Natural killer cell (primary cell): ENCODE measurements at regions not wholly inside any gene's neighbourhood (a gene's known extent, or its start where the extent isn't known, plus 50 kb on each side); places are given as distances from the start of the nearest gene placed in this dataset.
"Not testable (repeated sequence)": the region's sequence is repeated elsewhere in the genome, so short reads cannot be mapped to it uniquely, and the experiment has no call there.

Experiments
- ATAC-seq, 3 donors: fragments of 150-1000 bp in 2 of 3; fragments of 200-7000 bp in 1 of 3; cut with Tn5 transposase; 1 replicate in 1 of 3; 2 replicates in 2 of 3; pipeline ENCODE4 v1.10.0; 2021; ENCODE audit warnings: mild to moderate bottlenecking in 2 of 3, moderate library complexity in 2 of 3
- DNase-seq, 2 donors: peaks; one replicate each; pipeline versions ENCODE4 v3.0.0 to v3.0.0-alpha.2; 2013 to 2021; ENCODE audit warnings: mixed read lengths in 1 of 2
- H3K27ac ChIP-seq: one replicate; pipeline ENCODE4 v1.5.1; 2013; ENCODE audit warnings: mild to moderate bottlenecking, low read length
- H3K27me3 ChIP-seq: one replicate; pipeline ENCODE4 v1.6.1; 2013; ENCODE audit warnings: low read length; ENCODE audit not compliant: control insufficient read depth, insufficient read depth
- H3K36me3 ChIP-seq: one replicate; pipeline ENCODE4 v1.6.1; 2013; ENCODE audit warnings: low read length; ENCODE audit not compliant: control insufficient read depth, insufficient read depth
- H3K4me1 ChIP-seq: one replicate; pipeline ENCODE4 v1.6.1; 2013; ENCODE audit warnings: low read length; ENCODE audit not compliant: control insufficient read depth, insufficient read depth
- H3K4me3 ChIP-seq: one replicate; pipeline ENCODE4 v1.5.1; 2013; ENCODE audit warnings: low read length
- H3K9me3 ChIP-seq: one replicate; pipeline ENCODE4 v1.6.1; 2013; ENCODE audit warnings: low read length; ENCODE audit not compliant: control insufficient read depth, insufficient read depth
- H3K27ac Mint-ChIP-seq, 2 donors: one replicate each; pipeline ENCODE4 v1.8.0; 2022; ENCODE audit warnings: mild to moderate bottlenecking in 2 of 2, mixed read lengths in 2 of 2, moderate library complexity in 1 of 2
- H3K27me3 Mint-ChIP-seq, 2 donors: one replicate each; pipeline ENCODE4 v1.8.0; 2022; ENCODE audit warnings: low read depth in 2 of 2, mixed read lengths in 2 of 2
- H3K36me3 Mint-ChIP-seq: one replicate; pipeline ENCODE4 v1.8.0; 2022; ENCODE audit warnings: mixed read lengths
- H3K4me1 Mint-ChIP-seq, 2 donors: one replicate each; pipeline ENCODE4 v1.8.0; 2022; ENCODE audit warnings: mixed read lengths in 2 of 2
- H3K4me3 Mint-ChIP-seq: one replicate; pipeline ENCODE4 v1.8.0; 2022; ENCODE audit warnings: mild to moderate bottlenecking, moderate library complexity, mixed read lengths
- H3K9me3 Mint-ChIP-seq, 2 donors: one replicate each; pipeline ENCODE4 v1.8.0; 2022; ENCODE audit warnings: mixed read lengths in 2 of 2
- WGBS: methylation state at CpG from one replicate; pipeline ENCODE4 v1.1.7; 2013; ENCODE audit warnings: missing lambda C conversion rate; ENCODE audit not compliant: insufficient coverage; 5-methylcytosine and 5-hydroxymethylcytosine counted together
- intact Hi-C: fragments of 100-400 bp; cut with micrococcal nuclease; formaldehyde crosslinking; loops from one replicate; pipeline ENCODE4 v1.14.2; 2022
- TF ChIP-seq, protein P1 (sequence below): fragments of 200-600 bp; IDR thresholded peaks from one replicate; pipeline ENCODE4 v1.8.0; 2022; ENCODE audit warnings: antibody characterized with exemption

DNA sequence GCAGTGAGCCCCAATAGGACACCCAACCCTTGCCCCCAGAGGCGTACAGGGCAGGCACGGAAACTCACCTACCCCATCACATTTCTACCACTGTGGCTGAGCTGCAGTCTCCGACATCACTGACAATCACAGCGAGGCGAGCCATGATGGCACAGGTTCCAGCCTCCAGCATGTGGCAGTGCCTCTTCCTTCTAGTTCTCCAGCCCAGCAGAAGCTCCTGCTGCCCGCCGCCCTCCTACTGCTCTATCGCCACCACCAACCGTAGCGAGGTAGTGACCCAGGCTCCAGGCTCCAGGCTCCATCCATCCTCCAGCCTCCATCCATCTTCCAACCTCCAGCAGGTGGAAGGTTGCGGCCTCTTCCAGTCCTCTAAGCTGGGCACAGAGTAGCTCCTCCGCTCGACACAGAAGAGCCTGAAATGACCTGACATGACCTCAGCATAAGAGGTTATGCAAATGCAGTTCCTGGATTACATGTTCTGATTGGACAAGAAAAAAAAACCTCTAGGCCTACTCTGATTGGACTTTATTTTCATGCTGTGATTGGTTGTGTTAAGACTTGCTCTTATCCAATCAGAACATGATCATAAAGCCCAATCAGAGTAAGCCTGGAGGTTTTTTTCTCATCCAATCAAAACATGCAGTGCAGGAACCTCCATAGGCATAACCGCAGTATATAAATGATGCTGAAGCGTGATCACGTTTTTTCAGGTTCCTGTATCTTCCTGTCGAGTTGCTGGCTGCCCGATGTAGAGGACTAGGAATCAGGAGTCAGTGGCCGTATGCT lies 438.9 kb upstream of the ZNF337 start:
- no peak overlapping the region for H3K27ac ChIP-seq
- H3K36me3 Mint-ChIP-seq = no peaks in the 10 kb centered on the region
- H3K4me1 ChIP-seq = no peaks in the 10 kb centered on the region
- no peaks in the 10 kb centered on the region for H3K9me3 Mint-ChIP-seq
- intact Hi-C loops = no loop called here
- TF ChIP-seq, protein P1, sequence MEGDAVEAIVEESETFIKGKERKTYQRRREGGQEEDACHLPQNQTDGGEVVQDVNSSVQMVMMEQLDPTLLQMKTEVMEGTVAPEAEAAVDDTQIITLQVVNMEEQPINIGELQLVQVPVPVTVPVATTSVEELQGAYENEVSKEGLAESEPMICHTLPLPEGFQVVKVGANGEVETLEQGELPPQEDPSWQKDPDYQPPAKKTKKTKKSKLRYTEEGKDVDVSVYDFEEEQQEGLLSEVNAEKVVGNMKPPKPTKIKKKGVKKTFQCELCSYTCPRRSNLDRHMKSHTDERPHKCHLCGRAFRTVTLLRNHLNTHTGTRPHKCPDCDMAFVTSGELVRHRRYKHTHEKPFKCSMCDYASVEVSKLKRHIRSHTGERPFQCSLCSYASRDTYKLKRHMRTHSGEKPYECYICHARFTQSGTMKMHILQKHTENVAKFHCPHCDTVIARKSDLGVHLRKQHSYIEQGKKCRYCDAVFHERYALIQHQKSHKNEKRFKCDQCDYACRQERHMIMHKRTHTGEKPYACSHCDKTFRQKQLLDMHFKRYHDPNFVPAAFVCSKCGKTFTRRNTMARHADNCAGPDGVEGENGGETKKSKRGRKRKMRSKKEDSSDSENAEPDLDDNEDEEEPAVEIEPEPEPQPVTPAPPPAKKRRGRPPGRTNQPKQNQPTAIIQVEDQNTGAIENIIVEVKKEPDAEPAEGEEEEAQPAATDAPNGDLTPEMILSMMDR = no peak
- DNase-seq (no peak), ATAC-seq (no peak)
- no peak overlapping the region for H3K27ac Mint-ChIP-seq
- H3K4me1 Mint-ChIP-seq = no peaks in the 10 kb centered on the region
- 92% methylated on average over 19 of the region's 19 CpGs for WGBS
- peaks cover 0 to 6% of the 10 kb centered on the region in 2 donors for H3K27me3 Mint-ChIP-seq
- no peaks in the 10 kb centered on the region for H3K36me3 ChIP-seq
- no peaks in the 10 kb centered on the region for H3K9me3 ChIP-seq
- no peak overlapping the region for H3K4me3 Mint-ChIP-seq
- H3K4me3 ChIP-seq = no peak overlapping the region
- H3K27me3 ChIP-seq = no peaks in the 10 kb centered on the region

DNA sequence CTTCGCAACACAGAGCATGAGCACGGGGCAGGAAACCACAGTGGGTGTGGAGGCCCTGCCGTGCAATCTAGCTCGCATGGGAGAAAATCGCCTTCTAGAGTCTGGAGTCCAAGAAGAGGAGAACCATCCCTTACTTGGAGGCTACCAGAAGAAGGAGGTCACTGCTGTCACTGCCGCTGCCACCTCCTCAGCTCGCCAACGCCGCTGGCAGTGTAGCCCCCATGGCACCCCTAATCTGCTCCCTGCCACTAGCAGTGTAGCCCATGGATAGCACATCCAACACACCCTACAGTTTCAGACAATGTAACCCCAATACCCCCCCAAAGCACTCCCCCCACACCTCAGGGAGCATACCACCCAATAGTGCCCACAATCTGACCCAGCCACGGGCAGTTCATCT lies 438.0 kb upstream of the ZNF337 start:
- H3K4me3 Mint-ChIP-seq = no peak overlapping the region
- intact Hi-C loops = no loop called here
- H3K27me3 ChIP-seq = no peaks in the 10 kb centered on the region
- no peak overlapping the region for H3K27ac Mint-ChIP-seq
- no peaks in the 10 kb centered on the region for H3K36me3 Mint-ChIP-seq
- H3K4me3 ChIP-seq = no peak overlapping the region
- no peaks in the 10 kb centered on the region for H3K9me3 Mint-ChIP-seq
- H3K27me3 Mint-ChIP-seq = peaks cover under 1 to 3% of the 10 kb centered on the region in 2 donors
- no peaks in the 10 kb centered on the region for H3K4me1 Mint-ChIP-seq
- TF ChIP-seq, protein P1 = no peak
- ATAC-seq (no peak), DNase-seq (no peak)
- H3K36me3 ChIP-seq = no peaks in the 10 kb centered on the region
- H3K27ac ChIP-seq = no peak overlapping the region
- no peaks in the 10 kb centered on the region for H3K4me1 ChIP-seq
- no peaks in the 10 kb centered on the region for H3K9me3 ChIP-seq
- 92% methylated on average over 10 of the region's 10 CpGs for WGBS

DNA sequence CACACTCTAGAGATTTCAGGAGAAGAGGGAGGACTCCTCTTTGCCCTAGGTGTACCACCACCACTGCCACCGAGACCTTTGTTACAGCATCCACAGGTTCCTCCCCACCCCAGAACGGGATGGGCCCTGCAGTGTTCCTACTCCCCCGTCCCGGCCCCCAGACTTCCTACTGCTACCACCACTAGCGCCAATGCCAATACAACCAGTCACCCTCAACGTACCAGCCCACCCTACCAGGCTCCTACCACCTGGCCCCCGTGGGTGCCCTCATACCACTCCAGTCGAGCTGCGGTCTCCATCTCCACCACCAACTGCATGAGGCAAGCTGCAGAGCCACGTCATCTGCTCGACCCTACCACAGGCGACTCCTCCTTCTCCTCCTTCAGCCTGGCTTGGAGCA lies 437.1 kb upstream of the ZNF337 start:
- H3K9me3 ChIP-seq, H3K27ac Mint-ChIP-seq, H3K27me3 Mint-ChIP-seq, H3K27me3 ChIP-seq, H3K36me3 ChIP-seq, H3K9me3 Mint-ChIP-seq, H3K4me1 ChIP-seq, H3K4me3 Mint-ChIP-seq, intact Hi-C loops, DNase-seq, ATAC-seq, H3K4me1 Mint-ChIP-seq, H3K36me3 Mint-ChIP-seq, H3K4me3 ChIP-seq, H3K27ac ChIP-seq: not testable (repeated sequence)
- 84% methylated on average over 12 of the region's 12 CpGs for WGBS

DNA sequence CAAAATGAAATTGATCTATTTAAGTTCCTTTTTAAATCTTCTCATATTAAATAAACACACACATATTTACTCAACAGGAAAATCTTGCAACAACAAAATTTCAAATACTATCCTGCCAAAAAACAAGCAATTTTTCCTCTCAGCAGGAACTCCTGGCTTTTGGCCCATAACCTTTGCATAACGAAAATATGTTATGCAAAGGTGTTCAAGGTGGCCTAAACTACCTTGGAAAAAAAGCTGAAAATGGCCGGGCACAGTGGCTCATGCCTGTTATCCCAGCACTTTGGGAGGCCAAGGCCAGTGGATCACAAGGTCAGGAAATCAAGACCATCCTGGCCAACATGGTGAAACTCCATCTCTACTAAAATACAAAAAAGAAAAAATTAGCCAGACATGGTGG lies 424.3 kb upstream of the ZNF337 start:
- WGBS = 86% methylated on average over 2 of the region's 2 CpGs
- H3K9me3 Mint-ChIP-seq, H3K27ac Mint-ChIP-seq, H3K36me3 ChIP-seq, H3K27ac ChIP-seq, H3K4me3 ChIP-seq, ATAC-seq, H3K27me3 ChIP-seq, H3K36me3 Mint-ChIP-seq, H3K4me3 Mint-ChIP-seq, H3K4me1 Mint-ChIP-seq, intact Hi-C loops, H3K4me1 ChIP-seq, H3K9me3 ChIP-seq, H3K27me3 Mint-ChIP-seq, DNase-seq: not testable (repeated sequence)

DNA sequence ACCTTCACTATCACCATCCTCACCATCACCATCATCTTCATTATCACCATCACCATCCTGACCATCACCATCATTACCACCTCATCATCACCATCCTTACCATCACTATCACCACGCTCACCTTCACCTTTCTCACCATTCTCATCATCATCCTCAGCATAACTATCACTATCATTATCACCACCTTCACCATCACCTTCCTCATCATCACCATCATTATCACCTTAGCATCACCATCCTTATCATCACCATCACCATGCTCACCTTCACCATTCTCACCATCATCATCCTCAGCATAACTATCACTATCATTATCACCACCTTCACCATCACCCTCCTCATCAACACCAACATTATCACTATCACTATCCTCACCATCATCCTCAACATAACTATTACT lies 397.8 kb upstream of the ZNF337 start:
- ATAC-seq, H3K4me1 Mint-ChIP-seq, H3K4me3 Mint-ChIP-seq, H3K9me3 ChIP-seq, DNase-seq, H3K4me3 ChIP-seq, intact Hi-C loops, H3K4me1 ChIP-seq, H3K27ac ChIP-seq, H3K27me3 ChIP-seq, H3K27me3 Mint-ChIP-seq, H3K27ac Mint-ChIP-seq, H3K36me3 Mint-ChIP-seq, H3K36me3 ChIP-seq, H3K9me3 Mint-ChIP-seq: not testable (repeated sequence)
- WGBS = 83% methylated on average over 1 of the region's 1 CpG

DNA sequence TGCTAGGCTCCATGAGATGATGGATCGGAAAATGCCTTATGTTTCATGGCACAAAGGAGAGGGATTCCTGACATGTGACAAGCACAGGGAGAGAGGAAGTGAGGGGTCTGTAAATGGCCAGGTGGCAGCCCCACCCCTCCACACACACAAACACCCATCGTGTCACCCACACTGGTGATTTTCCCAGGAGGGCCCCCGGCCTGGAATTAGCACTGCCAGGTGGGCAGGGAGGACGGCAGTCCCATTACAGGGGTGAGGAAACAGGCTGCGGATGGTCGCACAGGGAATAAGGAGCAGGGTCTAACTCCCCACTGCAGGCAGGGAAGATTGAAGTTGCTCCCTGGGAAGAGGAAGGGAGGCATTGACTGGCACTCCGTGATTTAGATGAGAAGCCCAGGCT lies 395.3 kb upstream of the ZNF337 start:
- H3K27ac Mint-ChIP-seq, H3K36me3 Mint-ChIP-seq, H3K27ac ChIP-seq, H3K27me3 Mint-ChIP-seq, intact Hi-C loops, H3K4me3 ChIP-seq, ATAC-seq, H3K36me3 ChIP-seq, H3K4me1 Mint-ChIP-seq, H3K4me1 ChIP-seq, H3K4me3 Mint-ChIP-seq, H3K9me3 Mint-ChIP-seq, H3K9me3 ChIP-seq, DNase-seq, H3K27me3 ChIP-seq: not testable (repeated sequence)
- WGBS = 80% methylated on average over 6 of the region's 7 CpGs

DNA sequence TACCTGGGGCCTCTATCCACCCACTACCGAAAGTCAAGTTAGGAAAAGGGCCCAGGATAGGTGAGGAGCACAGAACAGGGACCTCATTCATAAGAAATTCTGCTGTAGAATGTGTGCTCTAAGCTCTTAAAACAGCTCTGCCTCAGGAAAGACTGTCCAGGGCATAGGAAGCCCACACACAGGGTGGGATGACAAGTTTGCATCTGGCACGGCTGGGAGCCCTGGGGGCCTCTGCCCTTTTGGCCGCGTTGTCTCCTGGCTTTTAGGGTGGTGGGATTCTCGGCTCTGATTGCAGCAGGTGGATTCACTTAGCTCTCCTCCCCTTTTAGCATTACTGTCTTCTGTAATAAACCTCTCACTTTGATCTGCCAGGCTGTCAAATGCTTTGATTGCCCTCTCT lies 389.5 kb upstream of the ZNF337 start:
- H3K27ac Mint-ChIP-seq, H3K4me3 ChIP-seq, ATAC-seq, H3K36me3 ChIP-seq, H3K27ac ChIP-seq, H3K9me3 ChIP-seq, H3K4me1 Mint-ChIP-seq, intact Hi-C loops, DNase-seq, H3K36me3 Mint-ChIP-seq, H3K27me3 ChIP-seq, H3K4me3 Mint-ChIP-seq, H3K27me3 Mint-ChIP-seq, H3K9me3 Mint-ChIP-seq, H3K4me1 ChIP-seq: not testable (repeated sequence)
- WGBS = no CpG with 5 or more reads among the region's 5 CpGs
